Glomerular endothelial cell (primary cell): ENCODE measurements at regions not wholly inside any gene's neighbourhood (a gene's known extent, or its start where the extent isn't known, plus 50 kb on each side); places are given as distances from the start of the nearest gene placed in this dataset.

Source experiments
- DNase-seq: peaks from one replicate; pipeline ENCODE4 v3.0.0-alpha.2; 2011; ENCODE audit warnings: low read depth, low spot score; ENCODE audit errors: extremely low read depth

- no peak for DNase-seq
Measured at GRCh38 chr2:7937082-7937481, 744.8 kb upstream of the ID2 start.

- DNase-seq: no peak
Measured at GRCh38 chr2:7940723-7941122, 741.1 kb upstream of the ID2 start.

- no peak for DNase-seq
Measured at GRCh38 chr2:7943446-7943845, 738.4 kb upstream of the ID2 start.

GRCh38 chr2:7945026-7945425, 736.8 kb upstream of the ID2 start:
- DNase-seq: no peak

GRCh38 chr2:7950035-7950612, 731.7 kb upstream of the ID2 start:
- DNase-seq: no peak

GRCh38 chr2:7951001-7951400, 730.9 kb upstream of the ID2 start:
- DNase-seq: no peak

- no peak for DNase-seq
Measured at GRCh38 chr2:7951490-7951889, 730.4 kb upstream of the ID2 start.

- no peak for DNase-seq
Measured at GRCh38 chr2:7952046-7952745, 729.7 kb upstream of the ID2 start.

- no peak for DNase-seq
Measured at GRCh38 chr2:7953195-7953594, 728.7 kb upstream of the ID2 start.

- no peak for DNase-seq
Measured at GRCh38 chr2:7954234-7954633, 727.6 kb upstream of the ID2 start.

- no peak for DNase-seq
Measured at GRCh38 chr2:7956126-7956689, 725.6 kb upstream of the ID2 start.

- DNase-seq: no peak
Measured at GRCh38 chr2:7961550-7961949, 720.3 kb upstream of the ID2 start.

- no peak for DNase-seq
Measured at GRCh38 chr2:7962161-7962560, 719.7 kb upstream of the ID2 start.

GRCh38 chr2:7963787-7964186, 718.1 kb upstream of the ID2 start:
- no peak for DNase-seq

- no peak for DNase-seq
Measured at GRCh38 chr2:7966032-7966431, 715.8 kb upstream of the ID2 start.

GRCh38 chr2:7967707-7968405, 714.0 kb upstream of the ID2 start:
- DNase-seq: no peak

- DNase-seq: no peak
Measured at GRCh38 chr2:7969756-7970515, 711.9 kb upstream of the ID2 start.

- no peak for DNase-seq
Measured at GRCh38 chr2:7971248-7971647, 710.6 kb upstream of the ID2 start.

- no peak for DNase-seq
Measured at GRCh38 chr2:7971841-7972240, 710.0 kb upstream of the ID2 start.

- DNase-seq: no peak
Measured at GRCh38 chr2:7972670-7973069, 709.2 kb upstream of the ID2 start.

- DNase-seq: no peak
Measured at GRCh38 chr2:7973801-7974480, 707.9 kb upstream of the ID2 start.
